GM12878 (cell line): ENCODE measurements at regions not wholly inside any gene's neighbourhood (a gene's known extent, or its start where the extent isn't known, plus 50 kb on each side); places are given as distances from the start of the nearest gene placed in this dataset.

Experiments
- ATAC-seq: fragments of 200-7000 bp; cut with Tn5 transposase; 3 replicates; pipeline ENCODE4 v1.9.1; 2020; ENCODE audit warnings: mild to moderate bottlenecking, moderate library complexity
- BruUV-seq: library from RNA; stranded (reverse); fragments of 400-500 nt; replicated peaks from 2 replicates; lab custom pipeline; 2021; lab: Mats Ljungman, UMichigan
- CTCF ChIA-PET: fragments of 300-600 bp; sonication (Branson Sonifier 250); formaldehyde crosslinking; extraction: SDS; loops from one replicate; lab custom pipeline; 2021; ENCODE audit warnings: inconsistent platforms; lab: Yijun Ruan, JAX
- POLR2A ChIA-PET: fragments of 350-600 bp; formaldehyde crosslinking; extraction: SDS; loops from one replicate; lab custom pipeline; 2021; ENCODE audit warnings: inconsistent platforms; lab: Charles Lee
- RAD21 ChIA-PET: fragments of 300-600 bp; sonication (Branson Sonifier 250); formaldehyde crosslinking; loops from one replicate; lab custom pipeline; 2023; ENCODE audit warnings: antibody characterized with exemption; ENCODE audit not compliant: unreplicated experiment; lab: Charles Lee
- SMC1A ChIA-PET: fragments of 300-600 bp; sonication (Branson Sonifier 250); formaldehyde crosslinking; loops from one replicate; lab custom pipeline; 2023; ENCODE audit not compliant: unreplicated experiment, uncharacterized antibody; lab: Charles Lee
- DNase-seq: peaks from one replicate; pipeline ENCODE4 v3.0.0-alpha.2; 2011; ENCODE audit warnings: low read depth, low spot score
- FAIRE-seq: peaks from 3 replicates; lab custom pipeline; 2011; peaks lifted over from hg19 to GRCh38; lab: Jason Lieb, UNC
- H2AFZ ChIP-seq: 2 replicates; pipeline ENCODE4 v1.6.0; 2011; ENCODE audit warnings: low read depth, low read length, control low read depth; ENCODE audit not compliant: control insufficient read depth
- H3K27ac ChIP-seq: 2 replicates; pipeline ENCODE4 v1.5.1; 2011; ENCODE audit warnings: control low read depth; ENCODE audit not compliant: control insufficient read depth, insufficient read depth
- H3K27me3 ChIP-seq, 2 experiments: replicated peaks in 1 of 2; 2 replicates each; pipeline versions ENCODE4 v1.6.0 to v1.6.1; 2011; ENCODE audit warnings: low read length in 1 of 2; ENCODE audit not compliant: control insufficient read depth in 2 of 2, insufficient read depth in 2 of 2
- H3K36me3 ChIP-seq, 2 experiments: 2 replicates each; pipeline ENCODE4 v1.5.1; 2011; ENCODE audit warnings: low read length in 1 of 2; ENCODE audit not compliant: control insufficient read depth in 2 of 2, insufficient read depth in 2 of 2
- H3K4me1 ChIP-seq: 2 replicates; pipeline ENCODE4 v1.6.1; 2011; ENCODE audit warnings: mild to moderate bottlenecking, low read length, moderate library complexity, mixed read lengths; ENCODE audit not compliant: control insufficient read depth, insufficient read depth
- H3K4me2 ChIP-seq: 2 replicates; pipeline ENCODE4 v1.6.0; 2011; ENCODE audit warnings: control low read depth; ENCODE audit not compliant: control insufficient read depth, insufficient read depth
- H3K4me3 ChIP-seq: fragments of 200-600 bp; sonication (generic); 2 replicates; pipeline ENCODE4 v1.5.1; 2016
- H3K79me2 ChIP-seq: 2 replicates; pipeline ENCODE4 v1.6.0; 2011; ENCODE audit warnings: low read length; ENCODE audit not compliant: control insufficient read depth, insufficient read depth
- H3K9ac ChIP-seq: 2 replicates; pipeline ENCODE4 v1.8.0; 2011; ENCODE audit warnings: low read length, control low read depth, mixed read lengths; ENCODE audit not compliant: control insufficient read depth, insufficient read depth
- H3K9me3 ChIP-seq: replicated peaks from 3 replicates; pipeline ENCODE4 v1.5.1; 2011; ENCODE audit warnings: mild to moderate bottlenecking, low read length; ENCODE audit not compliant: control insufficient read depth, insufficient read depth
- H4K20me1 ChIP-seq: 2 replicates; pipeline ENCODE4 v1.6.0; 2011; ENCODE audit not compliant: control insufficient read depth, insufficient read depth
- CBX3 ChIP-seq: fragments of 200-600 bp; sonication (generic); IDR thresholded peaks from 2 replicates; pipeline ENCODE4 v1.6.1; 2016; ENCODE audit warnings: low read depth, borderline replicate concordance
- ESRRA ChIP-seq: IDR thresholded peaks from 2 replicates; pipeline ENCODE4 v1.6.1; 2012; ENCODE audit warnings: mild to moderate bottlenecking, low read length, improper control_type of control experiment
- IKZF1 ChIP-seq: fragments of 450-650 bp; conservative IDR thresholded peaks from 2 replicates; pipeline ENCODE4 v1.6.1; 2017; ENCODE audit warnings: antibody characterized with exemption, mild to moderate bottlenecking
- PML ChIP-seq: IDR thresholded peaks from 2 replicates; pipeline ENCODE4 v1.6.1; 2012; ENCODE audit warnings: low read length, inconsistent platforms
- RAD21 ChIP-seq: IDR thresholded peaks from 2 replicates; pipeline ENCODE4 v1.6.1; 2011; ENCODE audit warnings: mild to moderate bottlenecking, low read depth, low read length, moderate library complexity; ENCODE audit not compliant: insufficient read depth
- ZNF384 ChIP-seq: IDR thresholded peaks from 2 replicates; pipeline ENCODE4 v1.6.1; 2012; ENCODE audit warnings: low read depth, mild to moderate bottlenecking, low read length, improper control_type of control experiment, borderline replicate concordance
- WGBS: methylation state at CpG from one replicate; pipeline ENCODE4 v1.1.6; 2016; ENCODE audit warnings: low lambda C conversion rate; ENCODE audit not compliant: insufficient replicate concordance, insufficient coverage; ENCODE audit errors: missing lambda C conversion rate; 5-methylcytosine and 5-hydroxymethylcytosine counted together
- in situ Hi-C: fragments of 300-500 bp; cut with MboI; formaldehyde crosslinking; loops from 9 replicates; pipeline ENCODE4 v1.14.3; 2018; ENCODE audit warnings: mixed read lengths
- intact Hi-C: fragments of 100-400 bp; cut with micrococcal nuclease; formaldehyde crosslinking; loops from one replicate; pipeline ENCODE4 v1.14.2; 2022; ENCODE audit not compliant: unreplicated experiment
- TF ChIP-seq, protein P1 (sequence below): fragments of 150-350 bp; IDR thresholded peaks from 2 replicates; pipeline ENCODE4 v1.6.1; 2014; ENCODE audit warnings: mild to moderate bottlenecking, low read depth, low read length

GRCh38 chr4:171648926-171649325 is 164.3 kb upstream of the GALNTL6 start:
- Histone ChIP-seq H3K79me2 (no peaks in the 10 kb centered on the region), H3K4me1 (peaks cover 5% of the 10 kb centered on the region; the same call in 1 of the 2 replicates), H3K9ac (no peak overlapping the region), H3K4me3 (no peak overlapping the region), H4K20me1 (no peaks in the 10 kb centered on the region), H3K36me3 (no peaks in the 10 kb centered on the region), H3K4me2 (no peak overlapping the region), H3K27ac (no peak overlapping the region), H2AFZ (no peak overlapping the region), H3K9me3 (no peaks in the 10 kb centered on the region; the same call in 2 of the 3 replicates), H3K27me3 (no peaks in the 10 kb centered on the region)
- DNase-seq (no peak), ATAC-seq (no peak), FAIRE-seq (no peak)
- in situ Hi-C loops, result loop anchor here (25.0 kb wide), 1 partner anchor 1312 kb away; no protein-coding TSS in a partner anchor
- intact Hi-C loops, result no loop called here
- 86% methylated on average over 5 of the region's 5 CpGs for WGBS
- ChIA-PET SMC1A (no interaction called here), CTCF (interaction anchor here (2.4 kb wide), 1 partner anchor 9 kb away, joined by 5 read pairs; no protein-coding TSS in a partner anchor), POLR2A (no interaction called here), RAD21 (no interaction called here)
- TF ChIP-seq ZNF384 (no peak), PML (no peak)
- BruUV-seq, result no TSS peak

GRCh38 chr4:171646984-171647383 is 166.2 kb upstream of the GALNTL6 start:
- DNase-seq (no peak), ATAC-seq (no peak), FAIRE-seq (no peak)
- Histone ChIP-seq H3K9ac (no peak overlapping the region), H3K79me2 (no peaks in the 10 kb centered on the region), H3K4me2 (no peak overlapping the region), H3K27me3 (no peaks in the 10 kb centered on the region), H3K9me3 (no peaks in the 10 kb centered on the region; the same call in none of the 3 replicates), H2AFZ (no peak overlapping the region), H3K4me1 (peaks cover 15% of the 10 kb centered on the region), H4K20me1 (no peaks in the 10 kb centered on the region), H3K36me3 (no peaks in the 10 kb centered on the region), H3K4me3 (no peak overlapping the region), H3K27ac (no peak overlapping the region)
- WGBS, result 91% methylated on average over 6 of the region's 6 CpGs
- in situ Hi-C loops (loop anchor here (25.0 kb wide), 1 partner anchor 1310 kb away; no protein-coding TSS in a partner anchor), intact Hi-C loops (no loop called here)
- TF ChIP-seq IKZF1 (no peak), ESRRA (no peak), RAD21 (no peak), CBX3 (no peak)
- TF ChIP-seq, protein P1, sequence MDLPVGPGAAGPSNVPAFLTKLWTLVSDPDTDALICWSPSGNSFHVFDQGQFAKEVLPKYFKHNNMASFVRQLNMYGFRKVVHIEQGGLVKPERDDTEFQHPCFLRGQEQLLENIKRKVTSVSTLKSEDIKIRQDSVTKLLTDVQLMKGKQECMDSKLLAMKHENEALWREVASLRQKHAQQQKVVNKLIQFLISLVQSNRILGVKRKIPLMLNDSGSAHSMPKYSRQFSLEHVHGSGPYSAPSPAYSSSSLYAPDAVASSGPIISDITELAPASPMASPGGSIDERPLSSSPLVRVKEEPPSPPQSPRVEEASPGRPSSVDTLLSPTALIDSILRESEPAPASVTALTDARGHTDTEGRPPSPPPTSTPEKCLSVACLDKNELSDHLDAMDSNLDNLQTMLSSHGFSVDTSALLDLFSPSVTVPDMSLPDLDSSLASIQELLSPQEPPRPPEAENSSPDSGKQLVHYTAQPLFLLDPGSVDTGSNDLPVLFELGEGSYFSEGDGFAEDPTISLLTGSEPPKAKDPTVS, result no peak
- BruUV-seq, result no TSS peak
- POLR2A ChIA-PET, result no interaction called here
- SMC1A ChIA-PET, result interaction anchor here (1.2 to 1.3 kb wide), 2 partner anchors 10 to 44 kb away, joined by 3 read pairs; no protein-coding TSS in a partner anchor
- CTCF ChIA-PET, result interaction anchor here (0.9 kb wide), 1 partner anchor 16 kb away, joined by 3 read pairs; no protein-coding TSS in a partner anchor
- RAD21 ChIA-PET, result interaction anchor here (1.5 kb wide), 1 partner anchor 9 kb away, joined by 3 read pairs; no protein-coding TSS in a partner anchor
